HL-60 (cell line): ENCODE measurements at regions not wholly inside any gene's neighbourhood (a gene's known extent, or its start where the extent isn't known, plus 50 kb on each side); places are given as distances from the start of the nearest gene placed in this dataset.
"Not testable (repeated sequence)": the region's sequence is repeated elsewhere in the genome, so short reads cannot be mapped to it uniquely, and the experiment has no call there.

Source experiments
- DNase-seq, 2 experiments: peaks; one replicate each; pipeline ENCODE4 v3.0.0-alpha.2; 2010 to 2020; ENCODE audit warnings: low read depth in 1 of 2, low spot score in 1 of 2
- H3K27ac ChIP-seq: fragments of 250-450 bp; sonication (Bioruptor Pico); replicated peaks from 2 replicates; pipeline ENCODE4 v1.5.1; 2020; ENCODE audit warnings: mild to moderate bottlenecking, moderate library complexity
- H3K27me3 ChIP-seq: fragments of 250-450 bp; sonication (Bioruptor Pico); 2 replicates; pipeline ENCODE4 v1.5.1; 2021; ENCODE audit warnings: mild to moderate bottlenecking, moderate library complexity; ENCODE audit not compliant: insufficient read depth, poor library complexity, severe bottlenecking
- H3K4me3 ChIP-seq: replicated peaks from 2 replicates; pipeline ENCODE4 v1.5.1; 2011; ENCODE audit warnings: mild to moderate bottlenecking, control low read depth, low read length; ENCODE audit not compliant: insufficient read depth
- GABPA ChIP-seq: IDR thresholded peaks from 2 replicates; pipeline ENCODE4 v1.6.1; 2012; ENCODE audit warnings: low read depth
- POLR2AphosphoS5 ChIP-seq: IDR thresholded peaks from 2 replicates; pipeline ENCODE4 v1.6.1; 2012; ENCODE audit warnings: low read depth
- SPI1 ChIP-seq: IDR thresholded peaks from 2 replicates; pipeline ENCODE4 v1.6.1; 2012; ENCODE audit warnings: low read depth, mild to moderate bottlenecking, borderline replicate concordance
- TF ChIP-seq, protein P1 (sequence below): IDR thresholded peaks from one replicate; pipeline ENCODE4 v1.5.1; 2011; ENCODE audit warnings: low read length, control low read depth, inconsistent platforms; ENCODE audit not compliant: insufficient read depth
- TF ChIP-seq, protein P2 (sequence below): IDR thresholded peaks from 2 replicates; pipeline ENCODE4 v1.6.1; 2012; ENCODE audit warnings: low read depth; ENCODE audit not compliant: insufficient replicate concordance

DNA sequence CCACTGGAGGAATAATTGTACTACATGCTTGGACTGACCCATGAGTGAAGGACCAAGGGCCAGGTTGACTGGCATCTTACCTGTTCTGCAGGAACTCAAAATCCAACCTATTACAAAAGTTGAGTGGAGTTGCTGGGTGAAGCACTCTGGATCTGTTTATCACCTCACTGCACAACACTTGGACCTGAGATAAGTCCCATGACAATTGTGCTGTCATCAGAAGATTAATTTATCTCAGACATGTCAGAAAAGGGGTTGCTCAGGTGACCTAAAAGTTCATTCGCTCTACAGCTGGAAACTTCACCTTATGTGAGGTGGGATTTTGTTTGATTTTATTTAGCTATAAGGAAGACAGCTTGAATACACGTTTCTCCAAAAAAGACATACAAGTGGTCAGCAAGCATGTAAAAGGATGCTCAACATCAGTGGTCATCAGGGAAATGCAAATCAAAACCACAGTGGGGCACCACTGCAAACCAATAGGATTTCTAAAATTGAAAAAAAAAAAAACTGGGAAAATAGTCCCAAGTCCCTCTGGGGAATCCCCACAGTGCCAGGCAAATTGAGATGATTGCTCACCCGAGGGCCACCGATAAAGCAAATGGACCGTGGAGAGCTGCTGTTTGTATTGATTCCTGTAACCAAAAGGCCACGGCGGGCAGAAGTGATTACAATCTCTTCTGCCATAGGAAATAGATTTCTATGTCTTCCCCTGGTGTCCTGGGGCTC lies 65.8 kb upstream of the SLC35F5 start:
- Histone ChIP-seq H3K4me3 (no peak overlapping the region), H3K27me3 (no peaks in the 10 kb centered on the region), H3K27ac (no peak overlapping the region)
- no peak for DNase-seq
- TF ChIP-seq, protein P1, sequence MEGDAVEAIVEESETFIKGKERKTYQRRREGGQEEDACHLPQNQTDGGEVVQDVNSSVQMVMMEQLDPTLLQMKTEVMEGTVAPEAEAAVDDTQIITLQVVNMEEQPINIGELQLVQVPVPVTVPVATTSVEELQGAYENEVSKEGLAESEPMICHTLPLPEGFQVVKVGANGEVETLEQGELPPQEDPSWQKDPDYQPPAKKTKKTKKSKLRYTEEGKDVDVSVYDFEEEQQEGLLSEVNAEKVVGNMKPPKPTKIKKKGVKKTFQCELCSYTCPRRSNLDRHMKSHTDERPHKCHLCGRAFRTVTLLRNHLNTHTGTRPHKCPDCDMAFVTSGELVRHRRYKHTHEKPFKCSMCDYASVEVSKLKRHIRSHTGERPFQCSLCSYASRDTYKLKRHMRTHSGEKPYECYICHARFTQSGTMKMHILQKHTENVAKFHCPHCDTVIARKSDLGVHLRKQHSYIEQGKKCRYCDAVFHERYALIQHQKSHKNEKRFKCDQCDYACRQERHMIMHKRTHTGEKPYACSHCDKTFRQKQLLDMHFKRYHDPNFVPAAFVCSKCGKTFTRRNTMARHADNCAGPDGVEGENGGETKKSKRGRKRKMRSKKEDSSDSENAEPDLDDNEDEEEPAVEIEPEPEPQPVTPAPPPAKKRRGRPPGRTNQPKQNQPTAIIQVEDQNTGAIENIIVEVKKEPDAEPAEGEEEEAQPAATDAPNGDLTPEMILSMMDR = no peak
- TF ChIP-seq, protein P2, sequence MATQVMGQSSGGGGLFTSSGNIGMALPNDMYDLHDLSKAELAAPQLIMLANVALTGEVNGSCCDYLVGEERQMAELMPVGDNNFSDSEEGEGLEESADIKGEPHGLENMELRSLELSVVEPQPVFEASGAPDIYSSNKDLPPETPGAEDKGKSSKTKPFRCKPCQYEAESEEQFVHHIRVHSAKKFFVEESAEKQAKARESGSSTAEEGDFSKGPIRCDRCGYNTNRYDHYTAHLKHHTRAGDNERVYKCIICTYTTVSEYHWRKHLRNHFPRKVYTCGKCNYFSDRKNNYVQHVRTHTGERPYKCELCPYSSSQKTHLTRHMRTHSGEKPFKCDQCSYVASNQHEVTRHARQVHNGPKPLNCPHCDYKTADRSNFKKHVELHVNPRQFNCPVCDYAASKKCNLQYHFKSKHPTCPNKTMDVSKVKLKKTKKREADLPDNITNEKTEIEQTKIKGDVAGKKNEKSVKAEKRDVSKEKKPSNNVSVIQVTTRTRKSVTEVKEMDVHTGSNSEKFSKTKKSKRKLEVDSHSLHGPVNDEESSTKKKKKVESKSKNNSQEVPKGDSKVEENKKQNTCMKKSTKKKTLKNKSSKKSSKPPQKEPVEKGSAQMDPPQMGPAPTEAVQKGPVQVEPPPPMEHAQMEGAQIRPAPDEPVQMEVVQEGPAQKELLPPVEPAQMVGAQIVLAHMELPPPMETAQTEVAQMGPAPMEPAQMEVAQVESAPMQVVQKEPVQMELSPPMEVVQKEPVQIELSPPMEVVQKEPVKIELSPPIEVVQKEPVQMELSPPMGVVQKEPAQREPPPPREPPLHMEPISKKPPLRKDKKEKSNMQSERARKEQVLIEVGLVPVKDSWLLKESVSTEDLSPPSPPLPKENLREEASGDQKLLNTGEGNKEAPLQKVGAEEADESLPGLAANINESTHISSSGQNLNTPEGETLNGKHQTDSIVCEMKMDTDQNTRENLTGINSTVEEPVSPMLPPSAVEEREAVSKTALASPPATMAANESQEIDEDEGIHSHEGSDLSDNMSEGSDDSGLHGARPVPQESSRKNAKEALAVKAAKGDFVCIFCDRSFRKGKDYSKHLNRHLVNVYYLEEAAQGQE = no peak
- TF ChIP-seq POLR2AphosphoS5 (no peak), GABPA (no peak), SPI1 (no peak)

DNA sequence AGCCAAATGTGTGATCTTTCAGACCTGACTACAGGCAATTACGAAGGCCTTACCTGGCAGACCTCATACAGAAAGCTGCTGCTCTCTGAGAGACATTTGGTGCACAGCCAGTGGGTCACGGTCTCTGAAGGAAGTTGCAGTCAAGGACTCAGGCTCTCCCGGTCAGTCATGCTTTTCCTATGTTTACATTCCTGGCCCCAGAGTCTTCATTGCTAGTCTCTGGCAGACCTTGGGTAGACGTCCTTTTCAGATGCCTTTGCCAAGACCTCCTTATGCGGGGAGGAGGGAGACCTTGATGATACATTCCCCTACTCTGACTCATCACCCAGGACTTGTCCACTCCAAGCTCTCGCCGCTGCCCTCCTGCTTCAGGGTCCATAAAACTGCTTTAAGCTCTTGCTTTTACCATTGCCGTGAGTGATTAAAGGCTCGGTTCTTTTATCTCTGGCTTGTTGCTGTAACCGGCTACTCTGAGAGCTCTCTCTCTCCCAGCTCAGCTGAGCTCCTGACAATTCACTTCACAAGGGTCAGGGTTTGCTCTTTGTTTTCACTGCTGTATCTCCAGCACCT lies 62.0 kb upstream of the SLC35F5 start:
- Histone ChIP-seq H3K27me3 (no peaks in the 10 kb centered on the region), H3K27ac (no peak overlapping the region), H3K4me3 (no peak overlapping the region)
- TF ChIP-seq SPI1 = no peak
- TF ChIP-seq, protein P2 = no peak
- no peak for TF ChIP-seq POLR2AphosphoS5
- DNase-seq = no peak

DNA sequence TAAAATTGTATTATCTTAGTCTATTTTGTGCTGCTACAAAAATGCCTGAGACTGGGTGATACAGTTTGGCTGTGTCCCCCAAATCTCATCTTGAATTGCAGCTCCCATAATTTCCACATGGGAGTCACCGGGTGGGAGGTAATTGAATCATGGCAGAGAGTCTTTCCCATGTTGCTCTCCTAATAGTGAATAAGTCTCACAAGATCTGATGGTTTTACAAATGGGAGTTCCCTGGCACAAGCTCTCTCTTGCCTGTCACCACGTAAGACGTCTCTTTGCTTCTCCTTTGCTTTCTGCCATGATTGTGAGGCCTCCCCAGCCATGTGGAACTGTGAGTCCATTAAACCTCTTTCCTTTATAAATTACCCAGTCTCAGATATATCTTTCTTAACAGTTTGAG lies 57.0 kb upstream of the SLC35F5 start:
- not testable (repeated sequence) for H3K4me3 ChIP-seq, H3K27me3 ChIP-seq, H3K27ac ChIP-seq, DNase-seq

DNA sequence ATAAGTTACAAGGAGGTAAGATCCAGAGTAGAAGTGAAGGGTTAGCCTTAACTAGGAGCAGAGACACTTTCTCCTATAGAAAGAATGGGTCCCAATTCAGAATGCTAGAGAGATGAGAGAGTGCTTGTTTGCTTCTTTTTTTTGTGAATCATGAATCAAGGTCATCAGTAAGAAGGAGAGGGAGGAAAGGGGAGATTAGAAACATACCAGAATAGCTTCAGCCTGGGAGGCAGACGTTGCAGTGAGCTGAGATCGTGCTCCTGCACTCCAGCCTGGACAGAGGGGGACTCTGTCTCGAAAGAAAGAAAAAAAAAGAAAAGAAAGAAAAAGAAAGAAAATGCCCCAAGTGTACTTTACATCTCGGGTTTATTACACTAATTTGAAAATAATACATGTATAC lies 55.8 kb upstream of the SLC35F5 start:
- no peak for DNase-seq
- Histone ChIP-seq H3K27ac (no peak overlapping the region), H3K4me3 (no peak overlapping the region), H3K27me3 (no peaks in the 10 kb centered on the region)
- TF ChIP-seq, protein P2 = no peak
- TF ChIP-seq GABPA (no peak), SPI1 (no peak), POLR2AphosphoS5 (no peak)
- TF ChIP-seq, protein P1 = no peak
